ENCODE measurements at regions not wholly inside any gene's neighbourhood (a gene's known extent, or its start where the extent isn't known, plus 50 kb on each side); places are given as distances from the start of the nearest gene placed in this dataset.
"Not testable (repeated sequence)": the region's sequence is repeated elsewhere in the genome, so short reads cannot be mapped to it uniquely, and the experiment has no call there.

GRCh38 chr3:82143661-82144412 lies 382.4 kb upstream of the GBE1 start:
- DNase-seq: no peak

GRCh38 chr3:82141592-82141991 lies 380.1 kb upstream of the GBE1 start:
- no peak for DNase-seq

DNA sequence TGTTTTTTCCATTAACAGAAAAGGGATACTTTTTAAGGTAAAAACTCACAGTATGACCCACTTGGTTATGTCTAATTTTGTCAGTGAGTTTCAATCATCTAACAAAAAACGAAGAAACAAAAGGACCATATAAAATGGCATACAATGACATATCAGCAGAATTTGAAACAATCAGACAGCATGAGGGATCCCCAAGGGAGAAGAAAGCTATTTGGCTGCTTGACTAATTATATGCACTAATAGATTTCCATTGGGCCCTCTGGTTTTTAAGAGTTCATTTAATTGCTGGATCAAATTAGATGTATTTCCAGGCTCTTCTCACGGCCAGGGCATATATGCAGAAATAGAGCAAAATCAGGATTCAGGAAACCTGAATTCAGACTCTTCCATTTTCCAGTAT lies 376.4 kb upstream of the GBE1 start:
- DNase-seq: no peak

DNA sequence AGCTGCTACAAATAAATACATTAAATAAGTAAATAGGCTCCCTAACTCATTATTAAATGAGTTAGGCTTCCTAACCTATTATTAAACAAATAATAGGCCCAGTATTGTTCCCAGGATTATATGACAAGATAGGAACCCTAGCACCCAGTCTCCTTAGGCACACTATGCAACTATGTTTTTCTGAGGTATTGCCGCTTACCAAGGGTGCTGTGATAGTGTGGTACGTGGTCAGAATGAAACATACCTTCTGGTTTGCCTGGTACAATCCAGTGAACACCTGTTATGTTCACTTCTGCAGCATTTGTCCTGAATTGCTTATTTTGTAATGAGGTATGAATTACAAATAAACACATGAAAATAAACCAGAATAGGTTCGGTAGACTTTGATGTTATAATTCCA lies 375.6 kb upstream of the GBE1 start:
- DNase-seq: no peak

- DNase-seq: peak in 1 of 5 experiments; percentile 41
Observed at GRCh38 chr3:82133070-82133606, 371.7 kb upstream of the GBE1 start.

DNA sequence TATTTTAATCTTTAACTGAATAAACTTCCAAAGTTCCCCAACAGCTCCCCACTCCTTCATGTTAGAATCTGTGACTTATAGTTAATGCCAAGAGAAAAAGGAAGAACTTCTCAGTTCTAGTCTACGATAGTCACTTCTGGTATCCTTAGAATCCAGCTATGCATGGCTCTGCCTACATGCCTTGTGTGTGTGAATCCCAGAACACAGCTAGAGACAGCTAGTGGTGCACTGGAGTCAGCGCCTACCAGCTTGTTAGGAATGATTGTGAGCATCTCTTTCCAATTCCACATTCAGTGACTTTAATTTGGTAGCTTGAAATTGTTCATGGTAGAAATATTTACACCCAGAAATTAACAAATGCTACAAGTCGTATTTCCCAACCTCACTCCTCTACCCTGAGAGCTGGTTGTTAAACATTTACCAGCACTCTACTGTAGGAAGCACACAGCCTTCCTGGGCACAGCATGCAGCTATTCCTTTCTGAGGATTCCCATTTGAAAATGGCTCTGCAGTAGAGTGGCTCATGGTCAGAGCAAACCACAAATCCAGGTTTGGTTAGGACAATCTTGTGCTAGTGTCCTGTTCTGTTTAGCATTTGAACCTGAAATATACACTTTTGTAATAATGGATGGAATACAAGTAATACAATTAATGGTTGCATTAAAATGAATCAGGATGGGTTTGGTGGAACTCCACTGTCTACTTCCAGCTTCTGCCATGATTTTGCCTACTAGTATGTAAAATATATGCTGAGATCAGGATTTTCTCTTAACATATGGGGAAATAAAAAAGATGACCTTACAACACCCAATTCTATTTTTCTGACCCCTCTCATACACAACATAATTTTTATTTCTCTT lies 371.0 kb upstream of the GBE1 start:
- no peak for DNase-seq

GRCh38 chr3:82130046-82130445 lies 368.6 kb upstream of the GBE1 start:
- no peak for DNase-seq

DNA sequence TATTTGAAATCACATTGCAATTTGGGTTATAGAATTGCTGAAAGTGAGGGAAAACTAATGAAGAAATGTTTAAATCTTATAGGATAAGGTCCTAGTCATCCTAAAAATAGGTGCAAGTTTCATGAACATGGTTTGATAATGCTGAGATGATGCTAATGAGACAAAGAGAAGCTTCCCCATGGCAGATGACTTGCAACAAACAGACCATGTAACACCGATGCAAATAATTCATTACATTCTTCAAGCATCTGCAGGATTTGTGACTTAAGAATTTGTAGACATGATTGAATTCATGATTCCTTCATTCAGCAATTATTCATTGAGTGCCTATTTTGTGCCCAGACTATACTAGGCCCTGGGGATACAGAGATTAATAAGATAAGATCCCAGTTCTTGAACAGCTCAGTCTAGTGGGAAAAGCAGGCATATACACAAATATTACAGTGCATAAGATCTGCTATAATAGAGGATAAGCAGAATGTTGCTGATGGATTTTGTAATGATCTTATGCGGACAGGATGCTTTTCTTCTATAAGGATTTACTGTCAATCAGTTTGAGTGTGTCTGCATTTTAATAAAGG lies 367.9 kb upstream of the GBE1 start:
- no peak for DNase-seq

DNA sequence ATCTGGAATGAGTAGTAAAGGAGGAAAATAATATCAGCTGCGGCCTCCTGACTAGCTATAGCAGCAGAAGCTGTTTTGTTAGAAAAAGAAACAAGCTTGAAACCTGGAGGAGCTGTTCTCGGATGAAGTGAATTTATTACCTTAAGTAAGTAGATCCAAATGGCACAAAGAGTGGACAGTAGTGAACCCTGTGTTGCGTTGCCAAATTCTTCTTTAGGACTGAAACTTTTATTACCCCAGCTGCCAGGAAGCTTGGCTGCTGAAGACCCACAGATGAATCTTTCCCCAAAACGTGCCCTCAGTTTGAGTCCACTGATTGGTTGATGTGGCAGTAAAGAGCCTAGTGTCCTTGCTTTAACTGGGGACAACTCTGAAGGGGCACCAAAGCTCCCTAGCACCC lies 366.8 kb upstream of the GBE1 start:
- no peak for DNase-seq

GRCh38 chr3:82122554-82123345 lies 361.3 kb upstream of the GBE1 start:
- no peak for DNase-seq

- no peak for DNase-seq
Observed at GRCh38 chr3:82114589-82114988, 353.1 kb upstream of the GBE1 start.

- DNase-seq: not testable (repeated sequence)
Observed at GRCh38 chr3:82110721-82111120, 349.3 kb upstream of the GBE1 start.

- DNase-seq: no peak
Observed at GRCh38 chr3:82103241-82103640, 341.8 kb upstream of the GBE1 start.

GRCh38 chr3:82100378-82100777 lies 338.9 kb upstream of the GBE1 start:
- DNase-seq: no peak

DNA sequence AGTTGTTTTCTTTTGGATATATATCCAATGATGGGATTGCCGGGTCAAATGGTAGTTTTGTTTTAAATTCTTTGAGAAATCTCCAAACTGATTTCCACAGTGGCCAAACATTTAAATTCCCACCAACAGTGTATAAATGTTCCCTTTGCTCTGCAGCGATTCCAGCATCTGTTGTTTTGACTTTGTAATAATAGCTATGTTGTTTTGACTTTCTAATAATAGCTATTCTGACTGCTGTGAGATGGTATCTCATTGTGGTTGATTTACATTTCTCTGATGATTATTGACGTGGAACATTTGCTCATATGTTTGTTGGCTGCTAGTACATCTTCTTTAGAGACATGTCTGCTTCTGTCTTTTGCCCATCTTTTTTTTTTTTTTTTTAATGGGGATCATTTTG lies 332.2 kb upstream of the GBE1 start:
- DNase-seq: no peak

GRCh38 chr3:82088749-82089148 lies 327.3 kb upstream of the GBE1 start:
- DNase-seq: no peak

DNA sequence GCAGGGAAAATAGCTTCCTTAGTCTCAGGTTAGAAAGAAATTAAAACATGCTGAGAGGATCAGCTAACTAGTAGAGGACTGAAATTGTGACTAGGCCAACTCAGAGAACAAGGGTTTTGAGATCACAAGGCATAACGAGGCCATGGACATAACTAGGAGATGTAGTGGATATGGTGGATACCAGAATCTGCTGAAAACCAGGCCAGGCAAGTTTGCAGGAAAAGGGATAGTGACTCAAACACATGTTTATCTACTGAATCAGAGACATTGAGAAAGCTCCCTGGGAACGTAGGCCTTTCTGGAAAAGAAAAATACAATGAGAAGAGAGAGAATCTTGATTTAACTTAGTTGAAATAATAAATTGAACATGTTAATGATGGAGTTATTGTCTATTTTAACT lies 326.5 kb upstream of the GBE1 start:
- DNase-seq: no peak

- DNase-seq: no peak
Observed at GRCh38 chr3:82085851-82086475, 324.5 kb upstream of the GBE1 start.

DNA sequence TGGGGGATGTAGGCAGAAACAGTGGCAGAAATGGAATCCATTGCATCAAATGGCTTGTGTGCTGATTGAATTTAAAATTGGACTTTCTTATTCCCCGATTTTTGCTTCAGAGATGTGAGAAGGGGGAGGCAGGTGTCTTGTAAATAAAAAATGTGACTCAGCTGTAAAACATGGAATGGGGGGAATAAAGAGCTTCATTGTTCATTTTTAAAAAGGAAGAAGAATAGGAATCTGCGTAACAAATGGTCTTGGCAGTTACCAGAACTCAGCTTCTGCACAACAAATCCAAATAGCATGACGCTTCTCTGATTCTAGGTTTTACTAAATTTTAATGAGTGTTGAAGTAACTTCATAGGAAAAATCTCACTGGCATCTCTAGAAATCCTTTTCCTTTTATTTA lies 323.9 kb upstream of the GBE1 start:
- no peak for DNase-seq

DNA sequence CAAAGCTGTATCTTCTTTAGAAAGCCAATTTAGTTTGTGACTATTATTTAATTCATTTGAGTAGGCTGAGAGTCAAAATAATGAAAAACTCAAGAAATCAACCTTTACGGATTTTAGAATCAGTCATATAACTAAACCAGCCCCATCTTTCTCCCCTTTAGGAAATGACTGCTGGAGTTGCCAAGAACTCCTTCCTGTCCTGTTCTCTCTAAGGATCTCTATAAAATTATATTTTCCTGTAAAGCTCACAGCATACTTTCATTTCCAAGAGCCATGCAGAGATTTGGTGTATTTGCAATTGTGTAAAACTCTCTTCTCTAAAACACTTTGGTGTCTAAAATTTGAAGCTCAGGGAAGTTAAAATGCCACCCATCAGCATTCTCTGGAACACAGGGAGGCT lies 323.4 kb upstream of the GBE1 start:
- no peak for DNase-seq

GRCh38 chr3:82082796-82083195 lies 321.4 kb upstream of the GBE1 start:
- no peak for DNase-seq

DNA sequence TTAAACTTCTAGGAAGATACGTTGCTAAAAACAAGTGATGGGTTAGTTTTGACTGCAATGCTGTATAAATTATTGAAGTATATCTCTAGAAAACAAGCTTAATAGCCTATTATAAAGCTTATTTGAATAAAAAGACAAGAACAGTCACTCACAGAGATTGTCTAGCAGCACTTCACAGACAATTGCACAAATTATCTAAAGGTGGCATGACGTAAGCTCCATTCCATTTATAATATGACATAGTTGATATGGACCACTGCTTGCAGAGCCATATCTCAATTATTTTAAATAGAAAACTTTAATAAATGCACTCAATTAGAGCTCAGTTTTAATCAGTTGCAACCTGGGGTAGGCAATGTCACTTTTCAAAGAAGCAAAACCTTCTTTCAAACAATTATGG lies 319.9 kb upstream of the GBE1 start:
- DNase-seq: no peak

Measured in T-helper 2 cell (primary cell).